ENCODE measurements at regions not wholly inside any gene's neighbourhood (a gene's known extent, or its start where the extent isn't known, plus 50 kb on each side); places are given as distances from the start of the nearest gene placed in this dataset.

DNA sequence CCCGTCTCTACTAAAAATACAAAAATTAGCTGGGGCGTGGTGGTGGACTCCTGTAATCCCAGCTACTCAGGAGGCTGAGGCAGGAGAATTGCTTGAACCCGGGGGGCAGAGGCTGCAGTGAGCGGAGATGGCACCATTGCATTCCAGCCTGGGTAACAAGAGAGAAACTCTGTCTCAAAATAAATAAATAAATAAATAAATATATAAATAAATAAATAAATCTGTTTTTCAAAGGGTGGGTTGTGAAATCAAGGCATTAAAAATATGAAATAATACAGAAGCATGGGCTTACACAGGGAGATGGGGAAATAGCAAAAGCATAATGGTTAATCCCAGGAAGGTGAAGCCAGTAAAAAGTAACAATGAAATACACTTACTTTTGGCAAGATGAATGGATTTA is 93.9 kb downstream of the LYZL2 start:
- TF ChIP-seq, protein P1, sequence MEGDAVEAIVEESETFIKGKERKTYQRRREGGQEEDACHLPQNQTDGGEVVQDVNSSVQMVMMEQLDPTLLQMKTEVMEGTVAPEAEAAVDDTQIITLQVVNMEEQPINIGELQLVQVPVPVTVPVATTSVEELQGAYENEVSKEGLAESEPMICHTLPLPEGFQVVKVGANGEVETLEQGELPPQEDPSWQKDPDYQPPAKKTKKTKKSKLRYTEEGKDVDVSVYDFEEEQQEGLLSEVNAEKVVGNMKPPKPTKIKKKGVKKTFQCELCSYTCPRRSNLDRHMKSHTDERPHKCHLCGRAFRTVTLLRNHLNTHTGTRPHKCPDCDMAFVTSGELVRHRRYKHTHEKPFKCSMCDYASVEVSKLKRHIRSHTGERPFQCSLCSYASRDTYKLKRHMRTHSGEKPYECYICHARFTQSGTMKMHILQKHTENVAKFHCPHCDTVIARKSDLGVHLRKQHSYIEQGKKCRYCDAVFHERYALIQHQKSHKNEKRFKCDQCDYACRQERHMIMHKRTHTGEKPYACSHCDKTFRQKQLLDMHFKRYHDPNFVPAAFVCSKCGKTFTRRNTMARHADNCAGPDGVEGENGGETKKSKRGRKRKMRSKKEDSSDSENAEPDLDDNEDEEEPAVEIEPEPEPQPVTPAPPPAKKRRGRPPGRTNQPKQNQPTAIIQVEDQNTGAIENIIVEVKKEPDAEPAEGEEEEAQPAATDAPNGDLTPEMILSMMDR (IDR thresholded peaks at IDR 0.05) = no peak
- no peak for TF ChIP-seq POLR2A (IDR thresholded peaks at IDR 0.05)

Data from suprapubic skin (tissue), 3 donors.